Glomerular endothelial cell (primary cell): ENCODE measurements at regions not wholly inside any gene's neighbourhood (a gene's known extent, or its start where the extent isn't known, plus 50 kb on each side); places are given as distances from the start of the nearest gene placed in this dataset.
"Not testable (repeated sequence)": the region's sequence is repeated elsewhere in the genome, so short reads cannot be mapped to it uniquely, and the experiment has no call there.

ENCODE experiments used
- DNase-seq: peaks from one replicate; pipeline ENCODE4 v3.0.0-alpha.2; 2011; ENCODE audit warnings: low read depth, low spot score; ENCODE audit errors: extremely low read depth

DNA sequence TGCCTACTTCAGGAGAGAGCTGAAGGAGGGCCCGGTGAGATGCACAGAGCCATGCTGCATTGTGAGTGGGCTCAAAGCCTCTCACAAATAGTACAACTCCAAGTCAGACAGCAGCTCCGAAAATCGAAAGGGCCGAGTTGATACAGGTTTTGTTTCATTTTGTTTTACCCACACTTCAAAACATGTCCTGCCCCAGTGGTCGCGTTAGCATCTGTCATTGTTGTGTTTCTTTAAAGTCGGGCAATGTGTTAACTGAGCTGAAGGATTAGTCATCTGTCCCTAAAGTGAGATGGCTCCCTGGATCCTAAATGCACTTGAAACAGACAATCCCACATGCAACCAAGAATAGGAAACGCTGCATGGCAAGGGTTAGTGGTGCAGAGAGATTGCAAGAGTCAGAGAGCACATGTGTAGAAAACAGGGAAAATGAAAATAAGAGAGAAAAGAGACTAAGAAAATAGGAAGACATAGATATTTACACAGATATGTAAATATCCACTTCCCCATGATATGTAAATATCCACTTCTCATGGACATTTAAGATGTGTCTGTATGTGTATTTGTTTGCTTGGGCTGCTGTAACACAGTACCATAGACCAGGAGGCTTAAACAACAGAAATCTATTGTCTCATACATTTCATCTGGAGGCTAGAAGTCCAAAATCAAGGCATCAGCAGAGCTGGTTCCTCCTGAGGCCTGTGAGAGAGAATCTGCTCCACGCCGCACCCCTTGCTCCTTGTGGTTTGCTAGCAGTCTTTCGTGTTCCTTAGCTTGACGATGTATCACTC lies 131.4 kb upstream of the RAB4A start:
- no peak for DNase-seq

GRCh38 chr1:229140119-229140396 lies 130.9 kb upstream of the RAB4A start:
- no peak for DNase-seq

- DNase-seq, result no peak
Measured at GRCh38 chr1:229141271-229141670, 129.6 kb upstream of the RAB4A start.

DNA sequence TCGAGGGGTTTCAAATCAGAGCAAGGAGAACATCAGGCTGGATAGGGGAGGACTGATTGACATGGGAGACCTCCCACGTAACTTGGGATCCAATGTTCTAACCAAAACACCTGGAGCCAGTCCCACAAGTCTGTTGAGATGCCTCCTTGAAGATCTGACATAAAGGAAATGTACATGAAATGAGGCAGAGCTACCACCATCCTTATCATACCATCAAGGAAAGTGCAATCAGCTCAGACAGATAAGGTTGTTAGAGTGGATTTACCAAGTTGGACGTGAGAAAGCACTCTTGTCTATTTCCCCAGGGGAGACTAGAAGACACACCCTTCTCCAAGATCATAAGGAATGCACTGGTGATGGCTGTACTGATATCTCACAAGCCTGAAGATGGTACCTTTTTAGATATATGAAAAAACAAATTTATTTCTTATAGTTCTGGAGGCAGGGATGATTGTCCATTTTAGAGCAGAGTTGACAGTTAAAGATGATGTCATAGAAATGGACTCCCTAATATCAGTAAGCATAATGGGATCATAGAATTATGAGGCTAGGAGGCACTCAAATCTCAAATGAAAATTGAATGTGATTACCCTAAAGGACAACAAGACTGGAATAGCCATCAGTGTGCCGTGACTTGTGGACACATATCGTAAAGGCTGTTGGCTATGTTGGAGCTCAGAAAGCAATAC lies 129.1 kb upstream of the RAB4A start:
- no peak for DNase-seq

- DNase-seq, result no peak
Measured at GRCh38 chr1:229142471-229142870, 128.4 kb upstream of the RAB4A start.

DNA sequence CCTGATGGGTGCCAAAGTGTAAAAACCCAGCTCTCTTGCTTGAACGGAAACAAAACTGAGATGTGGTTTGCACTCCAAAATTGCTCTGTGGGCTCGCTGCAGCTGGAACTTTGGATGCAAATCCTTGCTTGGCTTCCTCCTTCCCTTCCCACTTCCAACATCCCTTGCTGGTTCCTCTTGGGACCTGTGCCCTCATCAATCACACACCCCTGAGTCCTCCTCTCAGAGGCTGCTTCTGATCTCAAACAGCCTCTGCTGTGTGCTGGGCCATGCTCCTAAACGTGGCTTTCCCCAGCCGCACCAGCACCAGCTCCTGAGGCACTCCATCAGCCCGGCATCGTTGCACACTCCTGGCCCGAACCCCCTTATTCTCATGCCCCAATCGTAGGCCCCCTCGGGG lies 124.3 kb upstream of the RAB4A start:
- DNase-seq, result no peak

GRCh38 chr1:229147072-229147471 lies 123.8 kb upstream of the RAB4A start:
- no peak for DNase-seq

DNA sequence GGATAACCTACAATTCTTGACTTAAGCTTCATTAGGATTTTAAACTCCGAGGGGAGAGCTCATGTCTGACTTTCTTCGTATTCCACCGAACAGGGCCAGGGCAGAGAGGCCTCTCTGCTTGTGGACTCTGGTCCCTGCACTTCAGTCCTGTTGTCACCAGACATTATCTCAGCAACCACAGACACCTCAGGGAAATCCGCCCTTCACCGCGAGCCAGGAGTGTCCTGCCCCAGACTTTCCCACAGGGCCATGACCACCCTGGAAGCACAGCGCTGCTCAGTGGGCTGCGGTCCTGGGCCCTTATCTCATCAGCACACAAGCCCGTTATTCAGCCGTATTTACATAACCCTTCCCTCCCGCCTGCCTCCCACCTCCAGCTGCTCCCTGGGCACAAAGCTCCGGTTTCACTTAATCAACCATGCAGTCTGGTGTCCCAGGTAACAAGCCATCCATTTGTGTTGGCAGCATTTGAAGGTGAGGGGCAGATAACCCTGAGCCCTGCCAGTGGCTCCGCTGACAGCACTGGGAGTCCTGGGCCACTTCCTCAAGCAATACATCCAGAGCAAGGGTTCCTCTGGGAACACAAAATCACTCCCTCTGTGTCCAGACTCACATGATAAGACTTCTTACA lies 122.8 kb upstream of the RAB4A start:
- no peak for DNase-seq

DNA sequence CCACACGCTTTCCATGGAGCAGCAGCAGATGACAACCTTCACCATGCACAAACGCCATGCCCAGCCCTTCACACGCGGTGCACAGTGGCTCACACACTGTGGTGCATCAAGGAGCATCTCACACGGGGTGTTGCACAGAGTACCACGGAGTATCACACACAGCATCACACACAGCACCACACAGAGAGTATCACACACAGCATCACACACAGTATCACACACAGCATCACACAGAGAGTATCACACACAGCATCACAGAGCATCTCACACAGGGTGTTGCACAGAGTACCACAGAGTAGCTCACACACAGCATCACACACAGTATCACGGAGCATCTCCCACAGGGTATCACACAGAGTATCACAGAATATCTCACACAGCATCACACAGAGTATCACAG lies 122.2 kb upstream of the RAB4A start:
- DNase-seq, result no peak

- DNase-seq, result no peak
Measured at GRCh38 chr1:229149435-229149834, 121.5 kb upstream of the RAB4A start.

DNA sequence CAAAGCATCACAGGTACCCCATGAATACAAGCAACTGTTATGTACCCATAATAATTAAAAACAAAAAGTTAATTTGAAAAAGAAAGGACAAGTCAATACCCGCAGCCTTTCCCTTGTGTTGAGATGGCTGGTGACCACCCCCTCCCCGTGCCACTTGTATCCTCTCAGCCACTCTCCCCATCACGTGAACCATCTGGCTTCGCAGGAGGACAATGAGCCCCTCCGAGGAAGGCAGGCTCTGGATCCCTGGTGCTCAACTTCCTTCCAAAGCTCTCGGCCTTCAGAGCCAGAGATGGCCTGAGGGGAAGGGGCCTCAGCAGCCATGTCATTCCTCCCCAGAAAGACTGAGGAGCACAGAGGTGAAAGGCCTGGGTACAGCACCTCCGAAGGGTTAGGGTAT lies 120.4 kb upstream of the RAB4A start:
- DNase-seq, result no peak

DNA sequence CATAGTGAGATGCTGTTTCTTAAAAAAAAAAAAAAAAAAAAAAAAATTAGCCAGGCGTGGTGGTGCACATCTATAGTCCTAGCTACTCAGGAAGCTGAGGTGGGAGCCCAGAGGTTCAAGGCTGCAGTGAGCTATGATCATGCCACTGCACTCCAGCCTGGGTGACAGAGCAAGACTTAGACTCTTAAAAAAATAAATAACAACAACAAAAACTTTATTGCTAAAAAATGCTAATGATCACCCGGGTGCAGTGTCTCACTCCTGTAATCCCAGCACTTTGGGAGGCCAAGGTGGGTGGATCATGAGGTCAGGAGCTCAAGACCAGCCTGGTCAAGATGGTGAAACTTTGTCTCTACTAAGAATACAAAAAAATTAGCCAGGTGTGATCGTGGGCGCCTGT lies 119.5 kb upstream of the RAB4A start:
- DNase-seq, result not testable (repeated sequence)

GRCh38 chr1:229152311-229152710 lies 118.6 kb upstream of the RAB4A start:
- DNase-seq, result no peak

GRCh38 chr1:229153955-229154548 lies 116.9 kb upstream of the RAB4A start:
- no peak for DNase-seq

GRCh38 chr1:229154811-229155210 lies 116.1 kb upstream of the RAB4A start:
- DNase-seq, result no peak

DNA sequence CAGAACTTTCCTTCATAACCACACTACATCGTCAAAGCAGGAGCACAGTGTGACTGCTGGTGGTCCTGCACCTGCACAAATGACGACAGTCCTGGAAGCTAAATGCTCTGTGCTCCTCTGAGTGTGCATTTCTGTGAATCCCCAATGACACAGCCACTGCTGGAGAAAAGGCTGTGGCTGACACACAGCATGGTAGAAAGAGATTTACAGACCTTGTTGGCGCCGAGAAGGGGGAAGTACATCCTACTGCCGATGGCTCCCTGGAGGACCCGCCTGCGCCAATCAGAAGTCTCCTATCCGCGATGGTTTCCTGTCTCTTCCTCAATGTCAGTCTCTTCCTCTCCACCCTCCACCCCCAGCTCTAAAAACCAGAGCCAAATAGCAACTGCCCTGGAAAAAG lies 115.4 kb upstream of the RAB4A start:
- DNase-seq, result no peak

DNA sequence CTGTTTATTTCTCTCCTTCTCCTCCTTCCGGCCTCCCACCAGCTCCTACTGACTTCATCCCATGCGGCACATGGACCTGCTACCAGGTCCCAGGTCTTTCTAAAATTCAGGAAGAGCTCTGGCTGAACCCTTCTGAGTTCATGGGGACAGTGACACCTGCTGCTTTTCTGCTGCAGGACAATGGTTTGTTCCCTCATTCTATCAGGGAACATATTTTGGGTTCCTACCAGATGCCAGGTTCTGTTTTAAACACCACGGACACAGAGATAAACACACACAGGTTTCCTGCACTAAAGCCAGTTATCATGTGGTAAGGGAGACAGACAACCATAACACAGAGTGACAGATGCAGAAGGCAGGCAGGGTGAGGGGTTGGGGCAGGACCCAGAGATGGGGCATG lies 114.0 kb upstream of the RAB4A start:
- DNase-seq, result no peak

GRCh38 chr1:229157480-229157879 lies 113.4 kb upstream of the RAB4A start:
- no peak for DNase-seq

DNA sequence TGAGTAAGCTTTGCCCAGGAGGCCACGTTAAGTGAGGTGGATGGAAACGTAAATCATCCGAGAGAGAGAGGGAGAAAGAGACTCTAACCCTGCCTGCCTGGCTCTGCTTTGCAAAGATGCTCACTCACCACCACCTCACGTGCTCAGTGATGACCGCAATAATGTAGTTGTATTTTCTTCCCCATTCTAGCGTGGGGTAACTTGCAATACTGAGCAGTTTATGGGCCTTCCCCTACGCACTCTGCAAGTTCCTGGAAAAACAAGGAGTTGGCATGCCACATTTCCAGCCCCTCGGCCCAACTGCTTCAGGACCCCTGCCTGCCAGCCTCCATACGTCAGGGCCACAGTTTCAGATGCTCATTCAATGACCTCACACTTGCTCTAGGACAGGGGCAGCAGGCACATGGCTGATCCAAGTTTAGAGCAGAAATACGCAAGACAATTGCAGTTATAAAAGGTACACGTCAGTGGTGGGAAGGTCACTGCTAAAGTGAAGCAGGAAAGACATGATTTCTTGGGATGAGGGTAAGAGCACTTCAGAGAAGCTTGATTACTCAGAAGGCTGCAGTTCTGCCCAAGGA lies 112.5 kb upstream of the RAB4A start:
- no peak for DNase-seq

GRCh38 chr1:229158927-229159326 lies 112.0 kb upstream of the RAB4A start:
- no peak for DNase-seq
